Mesodermal cell (in vitro differentiated cells): ENCODE measurements at regions not wholly inside any gene's neighbourhood (a gene's known extent, or its start where the extent isn't known, plus 50 kb on each side); places are given as distances from the start of the nearest gene placed in this dataset.

ENCODE experiments used
- H3K27ac ChIP-seq: 2 replicates; pipeline ENCODE4 v1.7.0; 2013; ENCODE audit warnings: mild to moderate bottlenecking, low read depth, low read length, moderate library complexity; ENCODE audit not compliant: severe bottlenecking
- H3K36me3 ChIP-seq: 2 replicates; pipeline ENCODE4 v1.7.1; 2013; ENCODE audit warnings: mild to moderate bottlenecking, low read length, moderate library complexity; ENCODE audit not compliant: control insufficient read depth, insufficient read depth
- H3K4me1 ChIP-seq: one replicate; pipeline ENCODE4 v1.7.1; 2013; ENCODE audit warnings: mild to moderate bottlenecking, low read length; ENCODE audit not compliant: insufficient read depth, control insufficient read depth, poor library complexity, severe bottlenecking
- H3K4me3 ChIP-seq: 2 replicates; pipeline ENCODE4 v1.7.0; 2013; ENCODE audit warnings: low read length, control low read depth, mild to moderate bottlenecking; ENCODE audit not compliant: insufficient read depth, poor library complexity, severe bottlenecking; ENCODE audit errors: extremely low read depth
- H3K9me3 ChIP-seq: 2 replicates; pipeline ENCODE4 v1.7.1; 2013; ENCODE audit warnings: mild to moderate bottlenecking, low read length, moderate library complexity; ENCODE audit not compliant: control insufficient read depth
- WGBS, 2 experiments: methylation state at CpG; one replicate each; pipeline ENCODE4 v1.1.5; 2013; ENCODE audit warnings: missing lambda C conversion rate in 2 of 2; ENCODE audit not compliant: insufficient coverage in 2 of 2; 5-methylcytosine and 5-hydroxymethylcytosine counted together

GRCh38 chr10:65350611-65351010, 1575.2 kb upstream of the LRRTM3 start:
- Histone ChIP-seq H3K36me3 (no peaks in the 10 kb centered on the region), H3K4me3 (no peak overlapping the region), H3K9me3 (no peaks in the 10 kb centered on the region), H3K4me1 (no peaks in the 10 kb centered on the region), H3K27ac (no peak overlapping the region)
- WGBS, 2 experiments: 67 to 93% methylated on average over 1 to 2 of the region's 3 CpGs

- Histone ChIP-seq H3K9me3 (no peaks in the 10 kb centered on the region), H3K4me1 (no peaks in the 10 kb centered on the region), H3K36me3 (no peaks in the 10 kb centered on the region), H3K4me3 (no peak overlapping the region), H3K27ac (no peak overlapping the region)
- WGBS, 2 experiments: 67 to 87% methylated on average over 1 of the region's 2 CpGs
Observed at GRCh38 chr10:65355141-65355680, 1570.6 kb upstream of the LRRTM3 start.

GRCh38 chr10:65358565-65358964, 1567.3 kb upstream of the LRRTM3 start:
- no CpG with 5 or more reads among the region's 1 CpG for WGBS, 2 experiments
- no peaks in the 10 kb centered on the region for H3K36me3 ChIP-seq
- H3K27ac ChIP-seq: no peak overlapping the region
- no peaks in the 10 kb centered on the region for H3K9me3 ChIP-seq
- H3K4me1 ChIP-seq: no peaks in the 10 kb centered on the region
- H3K4me3 ChIP-seq: no peak overlapping the region

- Histone ChIP-seq H3K4me1 (no peaks in the 10 kb centered on the region), H3K36me3 (no peaks in the 10 kb centered on the region), H3K4me3 (no peak overlapping the region), H3K9me3 (no peaks in the 10 kb centered on the region), H3K27ac (no peak overlapping the region)
- WGBS, 2 experiments: no CpG with 5 or more reads among the region's 2 CpGs
Observed at GRCh38 chr10:65360497-65360896, 1565.3 kb upstream of the LRRTM3 start.

- no peaks in the 10 kb centered on the region for H3K9me3 ChIP-seq
- H3K4me3 ChIP-seq: no peak overlapping the region
- no peaks in the 10 kb centered on the region for H3K4me1 ChIP-seq
- no peak overlapping the region for H3K27ac ChIP-seq
- no peaks in the 10 kb centered on the region for H3K36me3 ChIP-seq
- WGBS, 2 experiments: no CpG with 5 or more reads among the region's 1 CpG
Observed at GRCh38 chr10:65365878-65366277, 1560.0 kb upstream of the LRRTM3 start.

- Histone ChIP-seq H3K4me1 (no peaks in the 10 kb centered on the region), H3K9me3 (no peaks in the 10 kb centered on the region), H3K27ac (no peak overlapping the region), H3K4me3 (no peak overlapping the region), H3K36me3 (no peaks in the 10 kb centered on the region)
Observed at GRCh38 chr10:65367706-65368105, 1558.1 kb upstream of the LRRTM3 start.

- H3K36me3 ChIP-seq: no peaks in the 10 kb centered on the region
- no peaks in the 10 kb centered on the region for H3K9me3 ChIP-seq
- 80% methylated on average over 3 of the region's 3 CpGs; no CpG with 5 or more reads in 1 of the 2 experiments for WGBS, 2 experiments
- no peak overlapping the region for H3K27ac ChIP-seq
- H3K4me3 ChIP-seq: no peak overlapping the region
- no peaks in the 10 kb centered on the region for H3K4me1 ChIP-seq
Observed at GRCh38 chr10:65375528-65375927, 1550.3 kb upstream of the LRRTM3 start.

- Histone ChIP-seq H3K4me1 (no peaks in the 10 kb centered on the region), H3K9me3 (no peaks in the 10 kb centered on the region), H3K4me3 (no peak overlapping the region), H3K36me3 (no peaks in the 10 kb centered on the region), H3K27ac (peak overlapping the region; percentile 80)
- WGBS, 2 experiments: no CpG with 5 or more reads among the region's 1 CpG
Observed at GRCh38 chr10:65377687-65378086, 1548.1 kb upstream of the LRRTM3 start.

- H3K27ac ChIP-seq: no peak overlapping the region
- WGBS, 2 experiments: 86% methylated on average over 1 of the region's 2 CpGs; no CpG with 5 or more reads in 1 of the 2 experiments
- no peak overlapping the region for H3K4me3 ChIP-seq
- no peaks in the 10 kb centered on the region for H3K9me3 ChIP-seq
- H3K4me1 ChIP-seq: no peaks in the 10 kb centered on the region
- H3K36me3 ChIP-seq: no peaks in the 10 kb centered on the region
Observed at GRCh38 chr10:65394502-65395297, 1531.1 kb upstream of the LRRTM3 start.

- Histone ChIP-seq H3K36me3 (no peaks in the 10 kb centered on the region), H3K4me3 (no peak overlapping the region), H3K9me3 (no peaks in the 10 kb centered on the region), H3K27ac (no peak overlapping the region), H3K4me1 (no peaks in the 10 kb centered on the region)
- WGBS, 2 experiments: 75 to 100% methylated on average over 1 of the region's 2 CpGs
Observed at GRCh38 chr10:65395631-65396030, 1530.2 kb upstream of the LRRTM3 start.

GRCh38 chr10:65396997-65397396, 1528.8 kb upstream of the LRRTM3 start:
- H3K4me1 ChIP-seq: no peaks in the 10 kb centered on the region
- no peak overlapping the region for H3K4me3 ChIP-seq
- 100% methylated on average over 1 of the region's 3 CpGs; no CpG with 5 or more reads in 1 of the 2 experiments for WGBS, 2 experiments
- H3K36me3 ChIP-seq: no peaks in the 10 kb centered on the region
- no peaks in the 10 kb centered on the region for H3K9me3 ChIP-seq
- no peak overlapping the region for H3K27ac ChIP-seq
